Breast epithelium (tissue), 4 donors: ENCODE measurements at regions not wholly inside any gene's neighbourhood (a gene's known extent, or its start where the extent isn't known, plus 50 kb on each side); places are given as distances from the start of the nearest gene placed in this dataset.
A peak's percentile ranks its signal among the peaks of the same experiment; 100 is the strongest.

ENCODE experiments used
- DNase-seq, 2 donors: peaks; one replicate each; pipeline ENCODE4 v3.0.0-alpha.2; 2019; ENCODE audit warnings: low spot score in 2 of 2
- H3K27ac ChIP-seq, 2 donors: fragments of 200-600 bp; sonication (generic) in 1 of 2; one replicate each; pipeline ENCODE4 v1.5.1; 2016 to 2019; ENCODE audit warnings: mild to moderate bottlenecking in 1 of 2
- H3K27me3 ChIP-seq, 2 donors: fragments of 200-600 bp; sonication (generic) in 1 of 2; one replicate each; pipeline versions ENCODE4 v1.5.1 to v1.6.0; 2017 to 2019; ENCODE audit warnings: control low read depth in 1 of 2, mild to moderate bottlenecking in 1 of 2
- H3K36me3 ChIP-seq: fragments of 200-600 bp; one replicate; pipeline ENCODE4 v1.5.1; 2019
- H3K4me1 ChIP-seq, 2 donors: fragments of 200-600 bp; sonication (generic); one replicate each; pipeline ENCODE4 v1.5.1; 2016 to 2019; ENCODE audit warnings: control low read depth in 1 of 2
- H3K4me3 ChIP-seq, 3 donors: fragments of 200-600 bp; sonication (generic); 1 replicate in 2 of 3; 2 replicates in 1 of 3; pipeline ENCODE4 v1.5.1; 2016 to 2019; ENCODE audit warnings: mild to moderate bottlenecking in 3 of 3, moderate library complexity in 2 of 3
- H3K9me3 ChIP-seq, 2 donors: fragments of 200-600 bp; sonication (generic) in 1 of 2; one replicate each; pipeline ENCODE4 v1.5.1; 2016 to 2019; ENCODE audit warnings: control low read depth in 1 of 2
- POLR2A ChIP-seq: fragments of 450-650 bp; IDR thresholded peaks from one replicate; pipeline ENCODE4 v1.6.1; 2016; ENCODE audit warnings: antibody characterized with exemption, mild to moderate bottlenecking, moderate library complexity
- POLR2AphosphoS5 ChIP-seq, 3 donors: sonication (generic); formaldehyde crosslinking; IDR thresholded peaks; one replicate each; pipeline ENCODE4 v1.6.1; 2017; ENCODE audit warnings: antibody characterized with exemption in 3 of 3
- intact Hi-C: fragments of 100-400 bp; cut with DNase I; formaldehyde crosslinking; loops from one replicate; pipeline ENCODE4 v1.15.1; 2023; ENCODE audit warnings: low total_unique reads
- TF ChIP-seq, protein P1 (sequence below), 3 donors: fragments of 450-650 bp; IDR thresholded peaks; one replicate each; pipeline ENCODE4 v1.5.1; 2016 to 2017; ENCODE audit warnings: antibody characterized with exemption in 3 of 3, mild to moderate bottlenecking in 3 of 3, moderate library complexity in 3 of 3

DNA sequence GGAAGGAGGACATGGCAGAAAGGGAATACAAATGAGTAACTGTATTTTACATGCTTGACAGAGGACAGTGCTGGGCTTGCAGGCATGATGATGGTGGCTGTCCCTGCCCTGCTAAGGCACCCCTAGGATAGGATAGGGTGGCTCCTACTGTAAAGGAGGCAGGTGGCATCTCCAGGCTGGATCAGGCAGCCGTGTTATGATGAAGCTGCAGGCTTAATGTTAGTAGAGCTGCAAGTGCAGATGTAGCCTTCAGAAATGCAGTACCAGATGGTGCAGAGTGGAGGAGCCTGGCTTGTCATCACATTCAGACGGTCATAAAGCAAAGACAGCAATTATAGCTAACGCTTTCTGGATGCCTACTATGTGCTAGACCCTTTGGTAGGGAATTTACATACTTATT lies 287.9 kb upstream of the PODXL start:
- Histone ChIP-seq H3K4me1 (no peaks in the 10 kb centered on the region), H3K36me3 (no peaks in the 10 kb centered on the region), H3K27ac (no peak overlapping the region), H3K27me3 (peaks cover 0 to 2% of the 10 kb centered on the region in 2 donors), H3K4me3 (no peak overlapping the region), H3K9me3 (no peaks in the 10 kb centered on the region)
- no peak for TF ChIP-seq POLR2A
- TF ChIP-seq, protein P1, sequence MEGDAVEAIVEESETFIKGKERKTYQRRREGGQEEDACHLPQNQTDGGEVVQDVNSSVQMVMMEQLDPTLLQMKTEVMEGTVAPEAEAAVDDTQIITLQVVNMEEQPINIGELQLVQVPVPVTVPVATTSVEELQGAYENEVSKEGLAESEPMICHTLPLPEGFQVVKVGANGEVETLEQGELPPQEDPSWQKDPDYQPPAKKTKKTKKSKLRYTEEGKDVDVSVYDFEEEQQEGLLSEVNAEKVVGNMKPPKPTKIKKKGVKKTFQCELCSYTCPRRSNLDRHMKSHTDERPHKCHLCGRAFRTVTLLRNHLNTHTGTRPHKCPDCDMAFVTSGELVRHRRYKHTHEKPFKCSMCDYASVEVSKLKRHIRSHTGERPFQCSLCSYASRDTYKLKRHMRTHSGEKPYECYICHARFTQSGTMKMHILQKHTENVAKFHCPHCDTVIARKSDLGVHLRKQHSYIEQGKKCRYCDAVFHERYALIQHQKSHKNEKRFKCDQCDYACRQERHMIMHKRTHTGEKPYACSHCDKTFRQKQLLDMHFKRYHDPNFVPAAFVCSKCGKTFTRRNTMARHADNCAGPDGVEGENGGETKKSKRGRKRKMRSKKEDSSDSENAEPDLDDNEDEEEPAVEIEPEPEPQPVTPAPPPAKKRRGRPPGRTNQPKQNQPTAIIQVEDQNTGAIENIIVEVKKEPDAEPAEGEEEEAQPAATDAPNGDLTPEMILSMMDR (IDR thresholded peaks at IDR 0.05): no peak
- no peak for TF ChIP-seq POLR2AphosphoS5 (IDR thresholded peaks at IDR 0.05)
- intact Hi-C loops: no loop called here
- DNase-seq: no peak

DNA sequence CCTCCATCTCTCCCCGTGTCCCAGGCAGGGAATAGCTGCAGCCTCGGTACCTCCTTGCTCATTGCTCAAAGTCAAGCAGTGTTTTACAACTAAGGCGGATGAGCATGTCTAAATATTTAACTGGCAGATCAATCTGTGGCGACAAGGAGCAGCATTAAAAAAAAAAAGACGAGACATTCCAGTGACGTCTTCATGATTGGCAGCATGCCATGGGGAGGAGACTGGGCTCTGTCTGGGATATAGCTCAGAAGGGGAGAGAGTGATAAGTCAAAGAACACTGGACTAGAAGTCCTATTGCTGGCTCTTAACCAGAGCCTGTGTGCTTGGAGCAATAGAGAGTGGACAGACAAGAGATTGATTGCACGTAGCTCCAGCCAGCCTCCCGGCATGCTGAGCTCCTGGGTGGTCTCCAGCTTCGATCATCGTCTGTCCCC lies 287.5 kb upstream of the PODXL start:
- intact Hi-C loops: no loop called here
- H3K4me1 ChIP-seq: no peaks in the 10 kb centered on the region

DNA sequence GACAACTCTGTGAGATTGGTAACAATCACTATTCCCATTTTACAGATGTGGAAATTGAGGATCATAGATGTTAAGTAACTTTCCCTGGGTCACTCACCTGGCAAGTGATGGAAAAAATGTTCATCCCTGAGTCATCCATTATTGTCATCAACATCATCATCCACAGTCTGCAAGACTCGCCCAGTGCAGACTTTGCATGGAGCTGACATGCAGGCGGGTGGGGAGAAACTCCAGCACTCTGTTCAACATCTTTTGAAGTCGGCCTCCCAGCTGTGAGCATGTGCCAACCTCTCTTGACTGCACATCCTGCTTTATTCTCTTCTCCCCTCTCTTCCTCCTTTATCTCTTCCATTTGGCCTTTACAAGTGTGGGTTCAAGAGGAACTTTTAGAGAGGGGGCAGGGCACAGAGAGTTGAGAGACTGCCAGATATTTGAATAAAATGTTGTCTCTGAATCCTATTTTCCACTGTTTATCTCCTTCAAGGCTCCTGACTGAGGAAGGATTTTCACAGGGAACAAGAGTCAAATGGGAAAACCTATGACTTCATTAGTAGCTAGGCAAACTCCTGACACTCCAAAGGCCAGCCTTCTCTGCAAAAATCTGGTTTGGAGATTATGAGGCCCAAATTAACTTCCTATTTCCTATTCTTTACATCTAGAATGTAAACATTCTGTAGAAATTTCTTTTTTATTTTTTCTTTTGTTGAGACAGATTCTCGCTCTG lies 283.7 kb upstream of the PODXL start:
- no peak for TF ChIP-seq POLR2A
- TF ChIP-seq, protein P1 (IDR thresholded peaks at IDR 0.05): no peak
- no peak for TF ChIP-seq POLR2AphosphoS5 (IDR thresholded peaks at IDR 0.05)
- Histone ChIP-seq H3K9me3 (no peaks in the 10 kb centered on the region), H3K4me3 (no peak overlapping the region), H3K36me3 (no peaks in the 10 kb centered on the region), H3K4me1 (no peaks in the 10 kb centered on the region), H3K27me3 (no peaks in the 10 kb centered on the region), H3K27ac (no peak overlapping the region)
- DNase-seq: no peak
- intact Hi-C loops: no loop called here

More for the DNA sequence above, 287.5 kb upstream of the PODXL start:
- peaks cover 0 to 2% of the 10 kb centered on the region in 2 donors for H3K27me3 ChIP-seq
- peak in 1 of 2 donors; percentile 59 for DNase-seq
- TF ChIP-seq POLR2A (no peak), POLR2AphosphoS5 (IDR thresholded peaks at IDR 0.05) (no peak)
- TF ChIP-seq, protein P1 (IDR thresholded peaks at IDR 0.05): no peak
- no peaks in the 10 kb centered on the region for H3K9me3 ChIP-seq
- H3K27ac ChIP-seq: no peak overlapping the region
- no peak overlapping the region for H3K4me3 ChIP-seq
- H3K36me3 ChIP-seq: no peaks in the 10 kb centered on the region

DNA sequence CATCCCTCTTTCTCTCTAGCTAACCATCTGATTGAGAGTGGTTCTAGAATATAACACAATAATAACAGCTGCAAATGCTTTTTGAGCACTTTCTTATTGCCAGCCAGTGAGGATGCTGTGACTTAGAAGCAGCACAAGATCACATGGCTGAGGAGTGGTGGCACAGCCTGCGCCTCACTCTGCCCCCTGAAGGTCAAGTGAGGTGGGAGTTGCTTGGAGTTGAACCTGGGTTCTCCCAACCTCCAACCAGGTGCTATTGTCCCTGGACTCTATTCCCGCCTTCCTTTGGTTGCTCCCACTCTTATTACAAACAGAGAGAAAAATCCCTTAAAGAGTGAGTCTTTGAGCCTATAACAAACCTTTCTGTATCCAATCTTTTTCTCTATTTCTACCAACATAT lies 280.3 kb upstream of the PODXL start:
- H3K4me1 ChIP-seq: no peaks in the 10 kb centered on the region
- H3K27ac ChIP-seq: no peak overlapping the region
- no peak for DNase-seq
- H3K27me3 ChIP-seq: peaks cover 0 to 12% of the 10 kb centered on the region in 2 donors
- TF ChIP-seq POLR2A (no peak), POLR2AphosphoS5 (IDR thresholded peaks at IDR 0.05) (no peak)
- TF ChIP-seq, protein P1 (IDR thresholded peaks at IDR 0.05): no peak
- no peaks in the 10 kb centered on the region for H3K9me3 ChIP-seq
- no peaks in the 10 kb centered on the region for H3K36me3 ChIP-seq
- intact Hi-C loops: loop anchor here (2.0 kb wide), 1 partner anchor 72 kb away; no protein-coding TSS in a partner anchor
- no peak overlapping the region for H3K4me3 ChIP-seq

DNA sequence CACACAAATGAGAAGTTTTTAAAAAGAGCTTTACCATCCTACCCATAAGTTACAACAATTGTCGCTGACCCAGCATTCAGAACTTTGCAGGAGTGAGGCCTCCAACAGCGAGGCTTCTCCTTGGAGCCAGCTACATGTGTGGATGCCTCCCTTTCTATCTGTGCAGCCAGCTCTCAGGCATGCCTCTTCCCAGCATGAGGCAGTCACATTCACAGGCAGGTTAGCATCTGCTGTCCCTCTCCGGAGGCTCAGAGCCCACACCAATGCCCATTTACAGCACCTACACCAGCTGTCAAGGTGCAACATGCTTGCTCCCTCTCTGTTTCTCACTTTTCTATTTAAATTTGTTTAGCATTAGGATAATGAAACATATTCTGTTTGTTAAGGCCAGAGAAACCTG lies 278.7 kb upstream of the PODXL start:
- intact Hi-C loops: no loop called here
- DNase-seq: no peak
- Histone ChIP-seq H3K36me3 (no peaks in the 10 kb centered on the region), H3K27me3 (peaks cover 0 to 12% of the 10 kb centered on the region in 2 donors), H3K4me3 (no peak overlapping the region), H3K27ac (no peak overlapping the region), H3K4me1 (no peaks in the 10 kb centered on the region), H3K9me3 (no peaks in the 10 kb centered on the region)
- TF ChIP-seq POLR2AphosphoS5 (IDR thresholded peaks at IDR 0.05) (no peak), POLR2A (no peak)
- TF ChIP-seq, protein P1 (IDR thresholded peaks at IDR 0.05): no peak
